ENCODE measurements at regions not wholly inside any gene's neighbourhood (a gene's known extent, or its start where the extent isn't known, plus 50 kb on each side); places are given as distances from the start of the nearest gene placed in this dataset.

GRCh38 chr3:8213286-8213685, 288.3 kb upstream of the LMCD1 start:
- TF ChIP-seq CTCF (IDR thresholded peaks at IDR 0.05) (no peak), POLR2A (IDR thresholded peaks at IDR 0.05) (no peak), POLR2AphosphoS5 (IDR thresholded peaks at IDR 0.05) (no peak)

All from stomach (tissue), 4 donors.